ENCODE measurements at regions not wholly inside any gene's neighbourhood (a gene's known extent, or its start where the extent isn't known, plus 50 kb on each side); places are given as distances from the start of the nearest gene placed in this dataset.
"Not testable (repeated sequence)": the region's sequence is repeated elsewhere in the genome, so short reads cannot be mapped to it uniquely, and the experiment has no call there.

- TF ChIP-seq, protein P1, sequence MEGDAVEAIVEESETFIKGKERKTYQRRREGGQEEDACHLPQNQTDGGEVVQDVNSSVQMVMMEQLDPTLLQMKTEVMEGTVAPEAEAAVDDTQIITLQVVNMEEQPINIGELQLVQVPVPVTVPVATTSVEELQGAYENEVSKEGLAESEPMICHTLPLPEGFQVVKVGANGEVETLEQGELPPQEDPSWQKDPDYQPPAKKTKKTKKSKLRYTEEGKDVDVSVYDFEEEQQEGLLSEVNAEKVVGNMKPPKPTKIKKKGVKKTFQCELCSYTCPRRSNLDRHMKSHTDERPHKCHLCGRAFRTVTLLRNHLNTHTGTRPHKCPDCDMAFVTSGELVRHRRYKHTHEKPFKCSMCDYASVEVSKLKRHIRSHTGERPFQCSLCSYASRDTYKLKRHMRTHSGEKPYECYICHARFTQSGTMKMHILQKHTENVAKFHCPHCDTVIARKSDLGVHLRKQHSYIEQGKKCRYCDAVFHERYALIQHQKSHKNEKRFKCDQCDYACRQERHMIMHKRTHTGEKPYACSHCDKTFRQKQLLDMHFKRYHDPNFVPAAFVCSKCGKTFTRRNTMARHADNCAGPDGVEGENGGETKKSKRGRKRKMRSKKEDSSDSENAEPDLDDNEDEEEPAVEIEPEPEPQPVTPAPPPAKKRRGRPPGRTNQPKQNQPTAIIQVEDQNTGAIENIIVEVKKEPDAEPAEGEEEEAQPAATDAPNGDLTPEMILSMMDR (IDR thresholded peaks at IDR 0.05), result not testable (repeated sequence)
- TF ChIP-seq POLR2A, POLR2AphosphoS5 (IDR thresholded peaks at IDR 0.05): not testable (repeated sequence)
Observed at GRCh38 chr1:149673231-149673909, 89.7 kb downstream of the PPIAL4C start.
